ENCODE measurements at regions not wholly inside any gene's neighbourhood (a gene's known extent, or its start where the extent isn't known, plus 50 kb on each side); places are given as distances from the start of the nearest gene placed in this dataset.

DNA sequence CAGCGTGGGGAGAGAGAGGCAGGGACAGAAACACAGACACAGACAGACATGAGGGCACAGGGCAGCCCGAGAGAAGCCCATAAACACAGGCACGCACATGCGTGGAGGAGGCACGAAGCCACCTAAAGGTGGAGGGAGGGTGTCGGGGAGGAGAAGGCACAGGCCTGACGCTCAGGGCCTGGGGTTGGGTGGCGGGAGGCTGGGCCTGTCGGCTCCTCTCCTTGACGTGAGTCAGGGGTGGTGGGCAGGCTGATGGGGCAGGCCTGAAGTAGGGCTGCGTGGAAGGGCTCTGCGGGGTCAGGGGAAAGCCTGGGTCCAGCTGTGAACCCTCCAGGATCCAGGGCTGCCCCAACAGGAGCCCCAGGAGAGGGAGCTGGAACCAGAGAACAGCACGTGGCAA, 74.2 kb downstream of the EPHB3 start:
- no peaks in the 10 kb centered on the region for H4K20me1 ChIP-seq (ENCODE audit: low read length)
- ChIA-PET CTCF (interaction anchor here (0.7 kb wide), 1 partner anchor 37 kb away, joined by 3 read pairs; no protein-coding TSS in a partner anchor), POLR2A (ENCODE audit: unreplicated experiment) (no interaction called here)
- no peak overlapping the region for H3K4me2 ChIP-seq (ENCODE audit: low read length)
- no peaks in the 10 kb centered on the region for H3K27me3 ChIP-seq (ENCODE audit: low read length)
- H3K27ac ChIP-seq (ENCODE audit: low read length): no peak overlapping the region
- H3K79me2 ChIP-seq (ENCODE audit: low read length): no peaks in the 10 kb centered on the region
- H2AFZ ChIP-seq (ENCODE audit: low read length): no peak overlapping the region
- DNase-seq (no peak), ATAC-seq (no peak)
- no peaks in the 10 kb centered on the region for H3K36me3 ChIP-seq (ENCODE audit: low read depth, low read length)
- no TSS peak for BruUV-seq (replicated peaks)
- TF ChIP-seq EZH2phosphoT487 (IDR thresholded peaks at IDR 0.05; ENCODE audit: borderline replicate concordance, low read length): no peak
- TF ChIP-seq, protein P1, sequence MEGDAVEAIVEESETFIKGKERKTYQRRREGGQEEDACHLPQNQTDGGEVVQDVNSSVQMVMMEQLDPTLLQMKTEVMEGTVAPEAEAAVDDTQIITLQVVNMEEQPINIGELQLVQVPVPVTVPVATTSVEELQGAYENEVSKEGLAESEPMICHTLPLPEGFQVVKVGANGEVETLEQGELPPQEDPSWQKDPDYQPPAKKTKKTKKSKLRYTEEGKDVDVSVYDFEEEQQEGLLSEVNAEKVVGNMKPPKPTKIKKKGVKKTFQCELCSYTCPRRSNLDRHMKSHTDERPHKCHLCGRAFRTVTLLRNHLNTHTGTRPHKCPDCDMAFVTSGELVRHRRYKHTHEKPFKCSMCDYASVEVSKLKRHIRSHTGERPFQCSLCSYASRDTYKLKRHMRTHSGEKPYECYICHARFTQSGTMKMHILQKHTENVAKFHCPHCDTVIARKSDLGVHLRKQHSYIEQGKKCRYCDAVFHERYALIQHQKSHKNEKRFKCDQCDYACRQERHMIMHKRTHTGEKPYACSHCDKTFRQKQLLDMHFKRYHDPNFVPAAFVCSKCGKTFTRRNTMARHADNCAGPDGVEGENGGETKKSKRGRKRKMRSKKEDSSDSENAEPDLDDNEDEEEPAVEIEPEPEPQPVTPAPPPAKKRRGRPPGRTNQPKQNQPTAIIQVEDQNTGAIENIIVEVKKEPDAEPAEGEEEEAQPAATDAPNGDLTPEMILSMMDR (conservative IDR thresholded peaks at IDR 0.05; ENCODE audit: low read depth, low read length): no peak
- TF ChIP-seq EZH2 (IDR thresholded peaks at IDR 0.05; ENCODE audit: low read length, unreplicated experiment): no peak
- H3K4me1 ChIP-seq (ENCODE audit: insufficient read depth, low read length): peaks cover 33% of the 10 kb centered on the region
- H3K9me2 ChIP-seq (replicated peaks; ENCODE audit: low read length): no peaks in the 10 kb centered on the region
- H3F3A ChIP-seq (ENCODE audit: low read length, unreplicated experiment): no peaks in the 10 kb centered on the region
- intact Hi-C loops (cut with micrococcal nuclease): no loop called here
- H3K4me3 ChIP-seq (ENCODE audit: low read length): no peak overlapping the region
- no peak overlapping the region for H3K9ac ChIP-seq (ENCODE audit: low read length)
- no peaks in the 10 kb centered on the region for H3K9me3 ChIP-seq (ENCODE audit: low read length)

GRCh38 chr3:184635126-184635525, 73.5 kb downstream of the EPHB3 start:
- Histone ChIP-seq H3K4me2 (ENCODE audit: low read length) (no peak overlapping the region), H3F3A (ENCODE audit: low read length, unreplicated experiment) (no peaks in the 10 kb centered on the region), H3K9me3 (ENCODE audit: low read length) (no peaks in the 10 kb centered on the region), H3K4me1 (ENCODE audit: insufficient read depth, low read length) (peaks cover 33% of the 10 kb centered on the region), H3K79me2 (ENCODE audit: low read length) (no peaks in the 10 kb centered on the region), H3K9ac (ENCODE audit: low read length) (no peak overlapping the region), H2AFZ (ENCODE audit: low read length) (no peak overlapping the region), H3K27ac (ENCODE audit: low read length) (no peak overlapping the region), H3K4me3 (ENCODE audit: low read length) (no peak overlapping the region), H3K9me2 (replicated peaks; ENCODE audit: low read length) (no peaks in the 10 kb centered on the region), H3K36me3 (ENCODE audit: low read depth, low read length) (no peaks in the 10 kb centered on the region), H4K20me1 (ENCODE audit: low read length) (no peaks in the 10 kb centered on the region), H3K27me3 (ENCODE audit: low read length) (no peaks in the 10 kb centered on the region)
- intact Hi-C loops (cut with micrococcal nuclease): no loop called here
- no TSS peak for BruUV-seq (replicated peaks)
- peak; percentile 46 for DNase-seq
- ChIA-PET CTCF (no interaction called here), POLR2A (ENCODE audit: unreplicated experiment) (no interaction called here)
- no peak for ATAC-seq
- TF ChIP-seq EZH2phosphoT487 (IDR thresholded peaks at IDR 0.05; ENCODE audit: borderline replicate concordance, low read length): no peak
- no peak for TF ChIP-seq EZH2 (IDR thresholded peaks at IDR 0.05; ENCODE audit: low read length, unreplicated experiment)
- TF ChIP-seq, protein P1 (conservative IDR thresholded peaks at IDR 0.05; ENCODE audit: low read depth, low read length): no peak

DNA sequence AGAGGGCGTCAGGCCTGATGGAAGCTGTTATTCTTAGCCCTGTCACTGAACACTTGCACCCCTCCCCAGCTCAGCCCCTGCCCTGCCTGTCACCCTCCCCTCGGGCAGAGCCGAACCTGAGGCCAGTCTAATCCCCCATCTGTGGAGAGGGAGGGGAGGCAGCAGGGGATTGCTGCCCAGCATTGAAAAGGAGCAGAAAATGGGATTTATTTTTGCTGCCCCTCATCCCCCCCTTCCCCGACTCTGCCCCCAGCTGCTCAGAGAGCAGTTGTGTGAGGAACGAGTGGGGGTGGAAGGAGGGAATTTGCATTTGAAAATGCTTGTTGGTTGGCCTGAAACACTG, 71.6 kb downstream of the EPHB3 start:
- H2AFZ ChIP-seq (ENCODE audit: low read length): no peak overlapping the region
- no peaks in the 10 kb centered on the region for H3K36me3 ChIP-seq (ENCODE audit: low read depth, low read length)
- no peaks in the 10 kb centered on the region for H4K20me1 ChIP-seq (ENCODE audit: low read length)
- no peak overlapping the region for H3K9ac ChIP-seq (ENCODE audit: low read length)
- no peak for DNase-seq
- ChIA-PET POLR2A (ENCODE audit: unreplicated experiment) (no interaction called here), CTCF (no interaction called here)
- no peaks in the 10 kb centered on the region for H3K9me2 ChIP-seq (replicated peaks; ENCODE audit: low read length)
- BruUV-seq (replicated peaks): no TSS peak
- no peaks in the 10 kb centered on the region for H3F3A ChIP-seq (ENCODE audit: low read length, unreplicated experiment)
- no peak overlapping the region for H3K4me3 ChIP-seq (ENCODE audit: low read length)
- no peaks in the 10 kb centered on the region for H3K79me2 ChIP-seq (ENCODE audit: low read length)
- no peaks in the 10 kb centered on the region for H3K27me3 ChIP-seq (ENCODE audit: low read length)
- no peak for ATAC-seq
- H3K4me2 ChIP-seq (ENCODE audit: low read length): no peak overlapping the region
- TF ChIP-seq, protein P1 (conservative IDR thresholded peaks at IDR 0.05; ENCODE audit: low read depth, low read length): no peak
- TF ChIP-seq EZH2phosphoT487 (IDR thresholded peaks at IDR 0.05; ENCODE audit: borderline replicate concordance, low read length) (no peak), EZH2 (IDR thresholded peaks at IDR 0.05; ENCODE audit: low read length, unreplicated experiment) (no peak)
- H3K9me3 ChIP-seq (ENCODE audit: low read length): no peaks in the 10 kb centered on the region
- intact Hi-C loops (cut with micrococcal nuclease): no loop called here
- H3K4me1 ChIP-seq (ENCODE audit: insufficient read depth, low read length): peaks cover 33% of the 10 kb centered on the region
- no peak overlapping the region for H3K27ac ChIP-seq (ENCODE audit: low read length)
